Lower leg skin (tissue), 3 donors: ENCODE measurements at regions not wholly inside any gene's neighbourhood (a gene's known extent, or its start where the extent isn't known, plus 50 kb on each side); places are given as distances from the start of the nearest gene placed in this dataset.

Experiments
- POLR2A ChIP-seq, 2 donors: fragments of 450-650 bp; IDR thresholded peaks; one replicate each; pipeline ENCODE4 v1.6.1; 2016 to 2017; ENCODE audit warnings: antibody characterized with exemption in 2 of 2, mild to moderate bottlenecking in 1 of 2, moderate library complexity in 1 of 2
- TF ChIP-seq, protein P1 (sequence below), 3 donors: fragments of 450-650 bp; IDR thresholded peaks; one replicate each; pipeline ENCODE4 v1.5.1; 2016; ENCODE audit warnings: antibody characterized with exemption in 3 of 3, mild to moderate bottlenecking in 3 of 3, moderate library complexity in 2 of 3

DNA sequence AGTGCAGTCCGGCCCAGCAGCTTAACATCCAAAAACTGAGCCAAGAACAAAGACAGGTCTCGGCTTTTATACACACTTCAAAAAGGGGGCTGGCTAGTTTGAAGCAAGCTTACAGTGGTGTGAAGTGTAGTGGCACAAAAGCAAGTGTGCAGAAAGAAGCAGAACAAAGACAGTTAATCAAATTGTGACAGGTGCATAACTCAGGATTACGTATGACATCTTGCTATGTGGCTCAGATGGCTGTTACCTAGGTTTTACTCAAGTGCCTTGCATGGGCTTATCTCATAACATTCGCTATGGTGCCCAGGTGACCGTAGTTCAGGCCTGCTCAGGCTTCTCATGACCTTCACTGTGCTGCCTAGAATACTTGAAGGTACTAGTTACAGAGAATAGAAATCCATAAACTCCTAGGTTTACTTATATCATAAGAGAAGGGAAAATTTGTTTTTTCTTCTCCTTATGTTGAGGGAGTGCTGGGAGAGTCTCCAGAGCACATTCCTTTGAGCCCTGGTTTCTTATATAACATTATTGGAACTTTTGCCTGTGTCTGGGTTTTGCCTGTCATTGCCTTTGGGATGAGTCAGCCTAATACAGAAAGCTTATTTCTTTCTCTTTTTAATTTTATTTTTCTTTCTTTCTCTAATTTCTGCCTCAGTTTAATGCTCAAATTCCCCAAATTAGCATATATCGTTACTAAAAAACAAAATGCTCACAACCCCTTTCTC lies 1629.1 kb upstream of the PCDH20 start:
- TF ChIP-seq, protein P1, sequence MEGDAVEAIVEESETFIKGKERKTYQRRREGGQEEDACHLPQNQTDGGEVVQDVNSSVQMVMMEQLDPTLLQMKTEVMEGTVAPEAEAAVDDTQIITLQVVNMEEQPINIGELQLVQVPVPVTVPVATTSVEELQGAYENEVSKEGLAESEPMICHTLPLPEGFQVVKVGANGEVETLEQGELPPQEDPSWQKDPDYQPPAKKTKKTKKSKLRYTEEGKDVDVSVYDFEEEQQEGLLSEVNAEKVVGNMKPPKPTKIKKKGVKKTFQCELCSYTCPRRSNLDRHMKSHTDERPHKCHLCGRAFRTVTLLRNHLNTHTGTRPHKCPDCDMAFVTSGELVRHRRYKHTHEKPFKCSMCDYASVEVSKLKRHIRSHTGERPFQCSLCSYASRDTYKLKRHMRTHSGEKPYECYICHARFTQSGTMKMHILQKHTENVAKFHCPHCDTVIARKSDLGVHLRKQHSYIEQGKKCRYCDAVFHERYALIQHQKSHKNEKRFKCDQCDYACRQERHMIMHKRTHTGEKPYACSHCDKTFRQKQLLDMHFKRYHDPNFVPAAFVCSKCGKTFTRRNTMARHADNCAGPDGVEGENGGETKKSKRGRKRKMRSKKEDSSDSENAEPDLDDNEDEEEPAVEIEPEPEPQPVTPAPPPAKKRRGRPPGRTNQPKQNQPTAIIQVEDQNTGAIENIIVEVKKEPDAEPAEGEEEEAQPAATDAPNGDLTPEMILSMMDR (IDR thresholded peaks at IDR 0.05): no peak
- no peak for TF ChIP-seq POLR2A (IDR thresholded peaks at IDR 0.05)
